ENCODE measurements at regions not wholly inside any gene's neighbourhood (a gene's known extent, or its start where the extent isn't known, plus 50 kb on each side); places are given as distances from the start of the nearest gene placed in this dataset.

- no peak for DNase-seq (ENCODE audit: low spot score)
These were observed 333.8 kb downstream of the NUF2 start for GRCh38 chr1:163655565-163655964.

GRCh38 chr1:163656095-163656759 is 334.5 kb downstream of the NUF2 start:
- DNase-seq (ENCODE audit: low spot score): no peak

GRCh38 chr1:163657719-163658118 is 336.0 kb downstream of the NUF2 start:
- no peak for DNase-seq (ENCODE audit: low spot score)

DNA sequence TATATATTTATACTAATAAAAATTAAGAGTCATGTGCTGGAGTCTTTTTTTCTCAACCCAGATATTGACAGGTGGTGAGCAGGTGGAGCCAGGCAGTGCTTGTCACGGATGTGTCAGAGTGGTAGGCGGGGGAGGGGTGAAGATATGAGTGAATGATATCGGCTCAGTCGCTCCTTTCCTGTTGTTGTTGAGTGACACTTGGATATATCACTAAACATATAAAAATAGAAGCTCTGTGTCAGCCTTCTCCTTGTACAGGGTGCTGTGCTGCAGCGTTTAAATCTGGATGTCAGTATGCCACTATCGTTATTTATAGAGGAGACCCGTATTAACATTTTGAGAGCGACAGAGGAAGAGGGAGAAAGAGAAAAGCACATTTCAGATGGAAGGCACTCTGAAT is 339.6 kb downstream of the NUF2 start:
- DNase-seq (ENCODE audit: low spot score): no peak

- DNase-seq (ENCODE audit: low spot score): no peak
These were observed 343.0 kb downstream of the NUF2 start for GRCh38 chr1:163664671-163665335.

- DNase-seq (ENCODE audit: low spot score): no peak
These were observed 346.7 kb downstream of the NUF2 start for GRCh38 chr1:163668472-163668871.

GRCh38 chr1:163670989-163671757 is 349.4 kb downstream of the NUF2 start:
- DNase-seq (ENCODE audit: low spot score): no peak

GRCh38 chr1:163672976-163673758 is 351.4 kb downstream of the NUF2 start:
- DNase-seq (ENCODE audit: low spot score): no peak

DNA sequence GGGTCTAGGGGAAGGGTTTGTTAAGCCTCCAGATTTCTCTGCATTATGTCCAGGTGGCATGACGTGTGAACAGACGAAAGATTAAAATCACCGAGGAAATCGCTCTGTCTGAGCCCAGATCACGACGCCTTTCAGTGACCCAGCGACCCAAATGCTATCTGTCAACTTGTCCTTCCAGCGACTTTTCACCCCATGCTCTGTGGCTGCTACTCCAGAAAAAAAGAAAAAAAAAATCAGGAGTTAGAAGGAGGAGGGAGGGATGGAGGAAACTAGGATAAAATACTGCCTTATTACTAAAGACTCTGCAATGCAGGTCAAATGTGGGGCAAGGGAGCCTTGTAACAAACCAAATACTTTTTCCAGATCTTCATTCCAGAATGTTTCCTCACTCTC is 352.0 kb downstream of the NUF2 start:
- no peak for DNase-seq (ENCODE audit: low spot score)

- no peak for DNase-seq (ENCODE audit: low spot score)
These were observed 352.5 kb downstream of the NUF2 start for GRCh38 chr1:163674236-163674635.

DNA sequence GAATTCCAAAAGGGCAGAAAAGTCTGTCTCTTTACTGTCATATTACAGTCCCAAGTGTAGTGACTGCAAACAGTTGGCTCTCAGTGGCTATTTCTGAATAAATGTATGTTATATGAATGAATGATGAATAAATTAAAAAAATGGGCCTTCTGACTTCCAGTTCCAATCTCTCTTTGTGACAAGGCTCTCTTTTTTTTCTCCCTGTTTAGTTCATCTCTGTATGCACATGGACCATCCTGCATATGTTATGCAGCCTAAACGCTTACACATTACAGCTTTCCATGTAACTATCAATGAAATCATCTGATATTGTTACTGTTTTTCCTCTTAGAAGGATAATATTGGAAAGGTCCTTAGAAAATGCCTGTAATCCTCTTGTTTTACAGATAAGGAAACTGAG is 363.0 kb downstream of the NUF2 start:
- no peak for DNase-seq (ENCODE audit: low spot score)

- no peak for DNase-seq (ENCODE audit: low spot score)
These were observed 370.5 kb downstream of the NUF2 start for GRCh38 chr1:163692266-163692665.

- DNase-seq (ENCODE audit: low spot score): no peak
These were observed 375.4 kb downstream of the NUF2 start for GRCh38 chr1:163697137-163697536.

GRCh38 chr1:163701783-163702374 is 380.1 kb downstream of the NUF2 start:
- DNase-seq (ENCODE audit: low spot score): no peak

- DNase-seq (ENCODE audit: low spot score): no peak
These were observed 382.0 kb downstream of the NUF2 start for GRCh38 chr1:163703794-163704193.

DNA sequence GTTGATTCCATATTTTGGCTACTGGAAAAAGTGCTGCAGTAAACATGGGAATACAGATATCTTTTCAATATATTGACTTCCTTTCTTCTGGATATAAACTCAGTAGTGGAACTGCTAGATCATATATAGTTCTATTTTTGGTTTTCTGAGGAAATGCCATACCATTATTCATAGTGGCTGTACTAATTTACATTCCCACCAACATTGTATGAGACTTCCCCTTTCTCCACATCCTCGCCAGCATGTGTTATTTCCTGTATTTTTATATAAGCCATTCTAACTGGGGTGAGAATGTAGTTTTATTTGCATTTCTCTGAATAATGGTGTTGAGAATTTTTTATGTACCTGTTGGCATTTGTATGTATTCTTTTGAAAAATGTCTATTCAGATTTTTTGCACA is 385.2 kb downstream of the NUF2 start:
- no peak for DNase-seq (ENCODE audit: low spot score)

DNA sequence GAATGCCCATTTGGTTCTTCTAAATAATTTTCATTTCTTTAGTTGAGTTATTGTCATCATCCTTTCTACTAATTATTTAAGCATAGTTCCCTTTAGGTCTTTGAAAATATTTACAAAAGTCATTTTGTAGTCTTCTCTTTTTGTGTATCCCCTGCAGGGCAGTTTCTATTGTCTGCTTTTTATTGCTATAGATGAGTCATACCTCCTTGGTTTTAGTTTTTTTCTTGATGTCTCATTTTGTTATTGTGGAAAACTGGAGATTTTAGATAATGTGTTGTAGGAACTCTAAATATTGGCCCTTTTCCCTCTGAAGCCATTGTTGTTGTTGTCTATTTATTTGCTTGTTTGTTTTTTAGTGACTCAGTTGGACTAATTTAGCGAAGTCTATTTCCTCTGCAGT is 387.9 kb downstream of the NUF2 start:
- peak; percentile 10 for DNase-seq (ENCODE audit: low spot score)

DNA sequence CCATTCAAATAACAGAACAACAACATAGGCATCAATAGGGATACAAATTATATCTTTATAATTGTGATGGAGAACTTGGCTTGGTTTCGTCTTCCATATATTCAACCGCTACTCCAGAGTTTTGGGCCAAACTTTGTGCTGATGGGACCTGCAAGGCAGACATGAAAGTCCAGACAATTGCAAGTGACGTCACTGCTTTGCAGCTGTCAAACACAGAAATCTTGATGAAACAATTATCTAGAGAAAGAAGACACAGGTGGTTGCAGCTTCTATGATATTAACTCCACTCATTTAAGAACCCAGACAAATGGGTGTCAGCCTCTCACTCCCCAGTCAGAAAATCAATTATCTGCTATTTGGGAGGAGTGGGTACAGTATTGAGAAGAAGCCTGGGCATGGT is 390.6 kb downstream of the NUF2 start:
- DNase-seq (ENCODE audit: low spot score): no peak

GRCh38 chr1:163720294-163720693 is 398.5 kb downstream of the NUF2 start:
- DNase-seq (ENCODE audit: low spot score): no peak

DNA sequence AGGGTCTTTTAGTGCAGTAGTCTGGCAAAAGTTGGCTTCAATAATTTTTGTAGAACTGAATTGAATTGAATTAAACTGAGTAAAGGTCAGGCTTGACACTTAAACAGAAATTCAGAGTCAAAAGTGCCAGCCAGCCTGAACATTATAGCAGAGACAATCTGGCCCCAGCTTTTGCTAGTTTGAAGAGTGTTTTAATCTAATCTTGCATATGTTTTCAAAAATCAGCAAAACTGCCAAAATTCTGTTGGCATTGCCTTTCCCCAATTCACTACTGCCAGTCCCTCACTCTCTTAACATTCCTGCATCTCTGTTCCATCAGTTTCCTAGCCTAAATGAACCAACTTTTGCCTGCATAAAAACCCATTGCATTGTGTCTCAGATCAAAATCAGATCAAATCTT is 403.8 kb downstream of the NUF2 start:
- DNase-seq (ENCODE audit: low spot score): no peak

GRCh38 chr1:163730411-163730821 is 408.7 kb downstream of the NUF2 start:
- no peak for DNase-seq (ENCODE audit: low spot score)

DNA sequence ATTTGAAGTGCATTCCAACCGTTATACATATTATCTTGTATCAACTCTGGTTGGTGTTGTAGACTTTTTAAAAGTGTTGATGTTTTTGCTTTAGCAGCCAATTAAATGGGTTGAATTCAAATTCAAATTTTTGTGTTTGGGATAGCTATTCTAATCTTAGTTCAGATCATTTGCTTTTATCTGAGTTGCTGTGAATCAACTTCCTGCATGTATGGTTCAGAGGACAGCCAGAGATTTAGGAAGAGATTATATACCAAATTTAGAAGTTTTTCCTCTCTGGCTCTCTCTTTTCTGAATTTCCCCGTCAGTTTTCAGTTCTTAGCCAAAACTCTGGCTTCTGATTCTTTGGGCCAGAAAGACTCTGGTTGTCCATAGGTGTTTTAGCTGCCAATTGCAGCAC is 415.5 kb downstream of the NUF2 start:
- DNase-seq (ENCODE audit: low spot score): no peak
